ENCODE measurements at regions not wholly inside any gene's neighbourhood (a gene's known extent, or its start where the extent isn't known, plus 50 kb on each side); places are given as distances from the start of the nearest gene placed in this dataset. TPM values are rescaled to one million over a fixed set of nuclear protein-coding genes. Genes with fewer than 3 reads are reported as not detected.
"Not testable (repeated sequence)": the region's sequence is repeated elsewhere in the genome, so short reads cannot be mapped to it uniquely, and the experiment has no call there.

- not testable (repeated sequence) for H3K27me3 Mint-ChIP-seq (ENCODE audit: unreplicated experiment); H3K36me3 Mint-ChIP-seq (ENCODE audit: low read depth, unreplicated experiment); H3K4me3 Mint-ChIP-seq (ENCODE audit: unreplicated experiment); H3K27ac Mint-ChIP-seq (ENCODE audit: unreplicated experiment); H3K4me1 Mint-ChIP-seq (ENCODE audit: unreplicated experiment); H3K9me3 Mint-ChIP-seq (ENCODE audit: unreplicated experiment)
- TF ChIP-seq CTCF (IDR thresholded peaks at IDR 0.05; ENCODE audit: unreplicated experiment) = peak; percentile 34
- DNase-seq (ENCODE audit: low spot score) = peak; percentile 28
Observed at GRCh38 chr3:75604286-75604934, 59.7 kb upstream of the FRG2C start.

- not testable (repeated sequence) for H3K4me3 Mint-ChIP-seq (ENCODE audit: unreplicated experiment); H3K36me3 Mint-ChIP-seq (ENCODE audit: low read depth, unreplicated experiment); DNase-seq (ENCODE audit: low spot score); H3K27ac Mint-ChIP-seq (ENCODE audit: unreplicated experiment); H3K4me1 Mint-ChIP-seq (ENCODE audit: unreplicated experiment); H3K9me3 Mint-ChIP-seq (ENCODE audit: unreplicated experiment); H3K27me3 Mint-ChIP-seq (ENCODE audit: unreplicated experiment)
Observed at GRCh38 chr3:75607996-75608395, 56.1 kb upstream of the FRG2C start.

GRCh38 chr3:75609598-75609997, 54.5 kb upstream of the FRG2C start:
- not testable (repeated sequence) for H3K9me3 Mint-ChIP-seq (ENCODE audit: unreplicated experiment); H3K4me1 Mint-ChIP-seq (ENCODE audit: unreplicated experiment); DNase-seq (ENCODE audit: low spot score); H3K36me3 Mint-ChIP-seq (ENCODE audit: low read depth, unreplicated experiment); H3K27me3 Mint-ChIP-seq (ENCODE audit: unreplicated experiment); H3K27ac Mint-ChIP-seq (ENCODE audit: unreplicated experiment); H3K4me3 Mint-ChIP-seq (ENCODE audit: unreplicated experiment)

- H3K27me3 Mint-ChIP-seq (ENCODE audit: unreplicated experiment) = no peaks in the 10 kb centered on the region
- no peaks in the 10 kb centered on the region for H3K4me1 Mint-ChIP-seq (ENCODE audit: unreplicated experiment)
- no peaks in the 10 kb centered on the region for H3K9me3 Mint-ChIP-seq (ENCODE audit: unreplicated experiment)
- no peak for DNase-seq (ENCODE audit: low spot score)
- no peak overlapping the region for H3K4me3 Mint-ChIP-seq (ENCODE audit: unreplicated experiment)
- H3K36me3 Mint-ChIP-seq (ENCODE audit: low read depth, unreplicated experiment) = no peaks in the 10 kb centered on the region
- H3K27ac Mint-ChIP-seq (ENCODE audit: unreplicated experiment) = no peak overlapping the region
- no peak for TF ChIP-seq CTCF (IDR thresholded peaks at IDR 0.05; ENCODE audit: unreplicated experiment)
Observed at GRCh38 chr3:75610773-75611172, 53.4 kb upstream of the FRG2C start.

GRCh38 chr3:75611724-75612460, 52.2 kb upstream of the FRG2C start:
- not testable (repeated sequence) for H3K36me3 Mint-ChIP-seq (ENCODE audit: low read depth, unreplicated experiment); H3K9me3 Mint-ChIP-seq (ENCODE audit: unreplicated experiment); DNase-seq (ENCODE audit: low spot score); H3K27me3 Mint-ChIP-seq (ENCODE audit: unreplicated experiment); H3K4me3 Mint-ChIP-seq (ENCODE audit: unreplicated experiment); H3K4me1 Mint-ChIP-seq (ENCODE audit: unreplicated experiment); H3K27ac Mint-ChIP-seq (ENCODE audit: unreplicated experiment)

Small RNA genes lying in the stretch of these regions (microRNA-seq; reads per million reads assigned to microRNA genes)
- not detected for gene MIR4444-2 (ENCODE audit: unreplicated experiment)

Measured in endothelial cell (in vitro differentiated cells).